ENCODE measurements at regions not wholly inside any gene's neighbourhood (a gene's known extent, or its start where the extent isn't known, plus 50 kb on each side); places are given as distances from the start of the nearest gene placed in this dataset.

GRCh38 chr6:6870921-6871320 is 236.8 kb upstream of the RREB1 start:
- TF ChIP-seq EZH2 (IDR thresholded peaks at IDR 0.05; ENCODE audit: borderline replicate concordance, low read depth, low read length, severe bottlenecking) (no peak), POLR2AphosphoS5 (IDR thresholded peaks at IDR 0.05; ENCODE audit: insufficient read depth, low read depth, low read length) (no peak), CTCF (IDR thresholded peaks at IDR 0.05; ENCODE audit: extremely low read depth in 1 of 2, insufficient read depth in 1 of 2, low read depth in 1 of 2, low read length in 2 of 2) (no peak), POLR2A (IDR thresholded peaks at IDR 0.05; ENCODE audit: low read depth, low read length) (no peak), FOS (IDR thresholded peaks at IDR 0.05; ENCODE audit: borderline replicate concordance, insufficient read depth, low read length) (no peak), JUN (IDR thresholded peaks at IDR 0.05; ENCODE audit: borderline replicate concordance, insufficient read depth, insufficient read length, low read depth) (no peak), MAX (IDR thresholded peaks at IDR 0.05; ENCODE audit: insufficient read depth, insufficient read length) (no peak)
